ENCODE measurements at regions not wholly inside any gene's neighbourhood (a gene's known extent, or its start where the extent isn't known, plus 50 kb on each side); places are given as distances from the start of the nearest gene placed in this dataset.

DNA sequence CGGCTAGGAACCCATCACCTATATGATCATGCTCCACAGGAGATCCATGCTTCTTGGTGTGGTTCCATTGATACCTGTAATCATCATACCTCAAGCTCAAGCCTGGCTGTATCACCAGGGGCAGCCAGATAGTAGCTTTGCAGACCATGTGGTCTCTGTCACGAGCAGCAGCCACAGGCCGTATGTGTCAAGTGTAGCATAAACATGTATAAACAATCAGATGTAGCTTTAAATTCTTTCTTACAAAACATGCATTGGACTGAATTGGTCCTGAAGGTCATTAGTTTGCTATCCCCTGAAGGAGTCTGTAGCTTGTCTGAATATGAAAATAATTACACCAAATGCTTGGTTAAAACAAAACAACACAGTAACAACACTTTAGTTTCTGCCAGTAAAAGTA is 1223.2 kb upstream of the TMEM132C start:
- H3K9me2 ChIP-seq (ENCODE audit: insufficient read depth) = no peaks in the 10 kb centered on the region
- H3K4me3 ChIP-seq = no peak overlapping the region
- Mint-ChIP-seq H3K27ac (no peak overlapping the region), H3K27me3 (ENCODE audit: insufficient read depth, low read depth, poor library complexity) (no peaks in the 10 kb centered on the region), H3K4me1 (no peaks in the 10 kb centered on the region), H3K36me3 (ENCODE audit: low read depth) (peaks cover 35% of the 10 kb centered on the region), H3K9me3 (peaks cover 91% of the 10 kb centered on the region), H3K4me3 (no peak overlapping the region)
- no peaks in the 10 kb centered on the region for H3K36me3 ChIP-seq (ENCODE audit: insufficient read depth)
- H3K79me2 ChIP-seq (replicated peaks; ENCODE audit: insufficient read depth) = no peaks in the 10 kb centered on the region
- H3K27me3 ChIP-seq (ENCODE audit: insufficient read depth) = no peaks in the 10 kb centered on the region
- no peaks in the 10 kb centered on the region for H4K20me1 ChIP-seq (replicated peaks; ENCODE audit: insufficient read depth)
- H3K4me2 ChIP-seq = no peak overlapping the region
- no peaks in the 10 kb centered on the region for H3F3A ChIP-seq (replicated peaks; ENCODE audit: low read depth)
- 0 out of 2 replicates have a peak, but pooled peaks cover 4% of the 10 kb centered on the region for H3K4me1 ChIP-seq (ENCODE audit: insufficient read depth)
- DNase-seq (ENCODE audit: low spot score) (no peak), ATAC-seq (no peak)
- no peak for TF ChIP-seq POLR2AphosphoS5 (IDR thresholded peaks at IDR 0.05; ENCODE audit: low read depth)
- no peak for TF ChIP-seq ZNF331 (CRISPR knock-in tag; IDR thresholded peaks at IDR 0.05; ENCODE audit: low read depth)
- TF ChIP-seq, protein P1, sequence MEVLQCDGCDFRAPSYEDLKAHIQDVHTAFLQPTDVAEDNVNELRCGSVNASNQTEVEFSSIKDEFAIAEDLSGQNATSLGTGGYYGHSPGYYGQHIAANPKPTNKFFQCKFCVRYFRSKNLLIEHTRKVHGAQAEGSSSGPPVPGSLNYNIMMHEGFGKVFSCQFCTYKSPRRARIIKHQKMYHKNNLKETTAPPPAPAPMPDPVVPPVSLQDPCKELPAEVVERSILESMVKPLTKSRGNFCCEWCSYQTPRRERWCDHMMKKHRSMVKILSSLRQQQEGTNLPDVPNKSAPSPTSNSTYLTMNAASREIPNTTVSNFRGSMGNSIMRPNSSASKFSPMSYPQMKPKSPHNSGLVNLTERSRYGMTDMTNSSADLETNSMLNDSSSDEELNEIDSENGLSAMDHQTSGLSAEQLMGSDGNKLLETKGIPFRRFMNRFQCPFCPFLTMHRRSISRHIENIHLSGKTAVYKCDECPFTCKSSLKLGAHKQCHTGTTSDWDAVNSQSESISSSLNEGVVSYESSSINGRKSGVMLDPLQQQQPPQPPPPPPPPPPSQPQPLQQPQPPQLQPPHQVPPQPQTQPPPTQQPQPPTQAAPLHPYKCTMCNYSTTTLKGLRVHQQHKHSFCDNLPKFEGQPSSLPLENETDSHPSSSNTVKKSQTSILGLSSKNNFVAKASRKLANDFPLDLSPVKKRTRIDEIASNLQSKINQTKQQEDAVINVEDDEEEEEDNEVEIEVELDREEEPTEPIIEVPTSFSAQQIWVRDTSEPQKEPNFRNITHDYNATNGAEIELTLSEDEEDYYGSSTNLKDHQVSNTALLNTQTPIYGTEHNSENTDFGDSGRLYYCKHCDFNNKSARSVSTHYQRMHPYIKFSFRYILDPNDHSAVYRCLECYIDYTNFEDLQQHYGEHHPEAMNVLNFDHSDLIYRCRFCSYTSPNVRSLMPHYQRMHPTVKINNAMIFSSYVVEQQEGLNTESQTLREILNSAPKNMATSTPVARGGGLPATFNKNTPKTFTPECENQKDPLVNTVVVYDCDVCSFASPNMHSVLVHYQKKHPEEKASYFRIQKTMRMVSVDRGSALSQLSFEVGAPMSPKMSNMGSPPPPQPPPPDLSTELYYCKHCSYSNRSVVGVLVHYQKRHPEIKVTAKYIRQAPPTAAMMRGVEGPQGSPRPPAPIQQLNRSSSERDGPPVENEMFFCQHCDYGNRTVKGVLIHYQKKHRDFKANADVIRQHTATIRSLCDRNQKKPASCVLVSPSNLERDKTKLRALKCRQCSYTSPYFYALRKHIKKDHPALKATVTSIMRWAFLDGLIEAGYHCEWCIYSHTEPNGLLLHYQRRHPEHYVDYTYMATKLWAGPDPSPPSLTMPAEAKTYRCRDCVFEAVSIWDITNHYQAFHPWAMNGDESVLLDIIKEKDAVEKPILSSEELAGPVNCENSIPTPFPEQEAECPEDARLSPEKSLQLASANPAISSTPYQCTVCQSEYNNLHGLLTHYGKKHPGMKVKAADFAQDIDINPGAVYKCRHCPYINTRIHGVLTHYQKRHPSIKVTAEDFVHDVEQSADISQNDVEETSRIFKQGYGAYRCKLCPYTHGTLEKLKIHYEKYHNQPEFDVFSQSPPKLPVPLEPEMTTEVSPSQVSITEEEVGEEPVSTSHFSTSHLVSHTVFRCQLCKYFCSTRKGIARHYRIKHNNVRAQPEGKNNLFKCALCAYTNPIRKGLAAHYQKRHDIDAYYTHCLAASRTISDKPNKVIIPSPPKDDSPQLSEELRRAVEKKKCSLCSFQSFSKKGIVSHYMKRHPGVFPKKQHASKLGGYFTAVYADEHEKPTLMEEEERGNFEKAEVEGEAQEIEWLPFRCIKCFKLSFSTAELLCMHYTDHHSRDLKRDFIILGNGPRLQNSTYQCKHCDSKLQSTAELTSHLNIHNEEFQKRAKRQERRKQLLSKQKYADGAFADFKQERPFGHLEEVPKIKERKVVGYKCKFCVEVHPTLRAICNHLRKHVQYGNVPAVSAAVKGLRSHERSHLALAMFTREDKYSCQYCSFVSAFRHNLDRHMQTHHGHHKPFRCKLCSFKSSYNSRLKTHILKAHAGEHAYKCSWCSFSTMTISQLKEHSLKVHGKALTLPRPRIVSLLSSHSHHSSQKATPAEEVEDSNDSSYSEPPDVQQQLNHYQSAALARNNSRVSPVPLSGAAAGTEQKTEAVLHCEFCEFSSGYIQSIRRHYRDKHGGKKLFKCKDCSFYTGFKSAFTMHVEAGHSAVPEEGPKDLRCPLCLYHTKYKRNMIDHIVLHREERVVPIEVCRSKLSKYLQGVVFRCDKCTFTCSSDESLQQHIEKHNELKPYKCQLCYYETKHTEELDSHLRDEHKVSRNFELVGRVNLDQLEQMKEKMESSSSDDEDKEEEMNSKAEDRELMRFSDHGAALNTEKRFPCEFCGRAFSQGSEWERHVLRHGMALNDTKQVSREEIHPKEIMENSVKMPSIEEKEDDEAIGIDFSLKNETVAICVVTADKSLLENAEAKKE (CRISPR knock-in tag; IDR thresholded peaks at IDR 0.05) = no peak
- no peak for TF ChIP-seq CREB1 (CRISPR knock-in tag; IDR thresholded peaks at IDR 0.05; ENCODE audit: low read depth)
- no peak for TF ChIP-seq EZH2phosphoT487 (IDR thresholded peaks at IDR 0.05; ENCODE audit: unreplicated experiment)
- TF ChIP-seq, protein P2, sequence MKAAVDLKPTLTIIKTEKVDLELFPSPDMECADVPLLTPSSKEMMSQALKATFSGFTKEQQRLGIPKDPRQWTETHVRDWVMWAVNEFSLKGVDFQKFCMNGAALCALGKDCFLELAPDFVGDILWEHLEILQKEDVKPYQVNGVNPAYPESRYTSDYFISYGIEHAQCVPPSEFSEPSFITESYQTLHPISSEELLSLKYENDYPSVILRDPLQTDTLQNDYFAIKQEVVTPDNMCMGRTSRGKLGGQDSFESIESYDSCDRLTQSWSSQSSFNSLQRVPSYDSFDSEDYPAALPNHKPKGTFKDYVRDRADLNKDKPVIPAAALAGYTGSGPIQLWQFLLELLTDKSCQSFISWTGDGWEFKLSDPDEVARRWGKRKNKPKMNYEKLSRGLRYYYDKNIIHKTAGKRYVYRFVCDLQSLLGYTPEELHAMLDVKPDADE (IDR thresholded peaks at IDR 0.05) = no peak
- TF ChIP-seq EZH2 (IDR thresholded peaks at IDR 0.05; ENCODE audit: low read depth, unreplicated experiment) = no peak
- no peak for TF ChIP-seq NANOG (IDR thresholded peaks at IDR 0.05; ENCODE audit: borderline replicate concordance)
- TF ChIP-seq REST (IDR thresholded peaks at IDR 0.05; ENCODE audit: unreplicated experiment) = no peak
- no peak for TF ChIP-seq ZNF114 (CRISPR knock-in tag; IDR thresholded peaks at IDR 0.05)
- no peak overlapping the region for H2AFZ ChIP-seq
- H3K27ac ChIP-seq (ENCODE audit: low read depth) = no peak overlapping the region
